ENCODE measurements at regions not wholly inside any gene's neighbourhood (a gene's known extent, or its start where the extent isn't known, plus 50 kb on each side); places are given as distances from the start of the nearest gene placed in this dataset.

DNA sequence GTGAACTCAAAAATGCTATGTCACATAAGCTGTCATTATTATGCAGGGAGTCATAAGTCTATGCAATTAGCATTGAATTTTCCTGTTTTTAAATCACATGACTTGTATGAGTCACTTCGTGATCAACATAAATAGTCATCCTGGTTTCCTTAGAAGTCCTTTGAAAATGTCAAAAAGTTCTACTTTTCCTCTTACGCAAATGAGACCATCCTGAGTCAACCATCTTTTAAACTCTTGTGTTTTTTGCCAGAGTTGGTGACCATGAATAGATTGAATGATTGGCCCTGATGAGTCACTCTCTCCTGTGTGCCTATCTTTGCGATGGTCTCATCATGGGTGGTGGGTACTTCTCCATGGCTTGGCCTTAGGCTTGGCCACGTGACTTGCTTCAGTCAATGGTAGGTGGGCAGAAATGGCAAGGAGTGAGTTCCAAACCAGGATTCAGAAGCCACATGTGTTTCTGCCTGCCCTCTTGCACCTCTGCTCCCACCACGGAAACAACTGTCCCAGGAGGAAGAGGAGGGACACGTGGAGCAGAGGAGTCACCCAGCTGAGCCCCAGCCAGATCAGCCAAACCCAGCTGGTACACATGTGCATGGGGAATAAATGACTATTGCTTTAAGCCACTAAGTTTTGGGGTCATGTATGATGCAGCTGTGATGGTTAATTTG lies 123.5 kb upstream of the CACNA1A start:
- TF ChIP-seq, protein P1, sequence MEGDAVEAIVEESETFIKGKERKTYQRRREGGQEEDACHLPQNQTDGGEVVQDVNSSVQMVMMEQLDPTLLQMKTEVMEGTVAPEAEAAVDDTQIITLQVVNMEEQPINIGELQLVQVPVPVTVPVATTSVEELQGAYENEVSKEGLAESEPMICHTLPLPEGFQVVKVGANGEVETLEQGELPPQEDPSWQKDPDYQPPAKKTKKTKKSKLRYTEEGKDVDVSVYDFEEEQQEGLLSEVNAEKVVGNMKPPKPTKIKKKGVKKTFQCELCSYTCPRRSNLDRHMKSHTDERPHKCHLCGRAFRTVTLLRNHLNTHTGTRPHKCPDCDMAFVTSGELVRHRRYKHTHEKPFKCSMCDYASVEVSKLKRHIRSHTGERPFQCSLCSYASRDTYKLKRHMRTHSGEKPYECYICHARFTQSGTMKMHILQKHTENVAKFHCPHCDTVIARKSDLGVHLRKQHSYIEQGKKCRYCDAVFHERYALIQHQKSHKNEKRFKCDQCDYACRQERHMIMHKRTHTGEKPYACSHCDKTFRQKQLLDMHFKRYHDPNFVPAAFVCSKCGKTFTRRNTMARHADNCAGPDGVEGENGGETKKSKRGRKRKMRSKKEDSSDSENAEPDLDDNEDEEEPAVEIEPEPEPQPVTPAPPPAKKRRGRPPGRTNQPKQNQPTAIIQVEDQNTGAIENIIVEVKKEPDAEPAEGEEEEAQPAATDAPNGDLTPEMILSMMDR (conservative IDR thresholded peaks at IDR 0.05): no peak
- no peak overlapping the region for H3K27ac ChIP-seq

DNA sequence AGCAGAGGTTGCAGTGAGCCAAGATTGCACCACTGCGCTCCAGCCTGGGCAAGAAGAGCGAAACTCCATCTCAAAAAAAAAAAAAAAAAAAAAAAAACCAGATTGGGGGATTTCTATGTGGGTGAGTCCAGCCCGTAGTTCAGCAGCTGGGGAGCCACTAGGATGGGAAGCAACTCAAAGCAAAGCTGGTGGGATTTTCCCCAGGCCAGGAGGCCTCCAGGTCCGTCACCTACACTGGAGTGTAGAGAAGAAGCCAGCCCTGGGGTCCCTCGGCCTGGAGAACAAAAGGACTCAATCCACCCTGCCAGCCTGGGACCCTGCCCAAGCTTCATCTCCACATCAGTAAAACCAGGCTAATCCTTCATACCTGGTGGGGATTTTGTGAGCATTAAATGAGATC lies 121.3 kb upstream of the CACNA1A start:
- TF ChIP-seq, protein P1 (conservative IDR thresholded peaks at IDR 0.05): no peak
- H3K27ac ChIP-seq: no peak overlapping the region

DNA sequence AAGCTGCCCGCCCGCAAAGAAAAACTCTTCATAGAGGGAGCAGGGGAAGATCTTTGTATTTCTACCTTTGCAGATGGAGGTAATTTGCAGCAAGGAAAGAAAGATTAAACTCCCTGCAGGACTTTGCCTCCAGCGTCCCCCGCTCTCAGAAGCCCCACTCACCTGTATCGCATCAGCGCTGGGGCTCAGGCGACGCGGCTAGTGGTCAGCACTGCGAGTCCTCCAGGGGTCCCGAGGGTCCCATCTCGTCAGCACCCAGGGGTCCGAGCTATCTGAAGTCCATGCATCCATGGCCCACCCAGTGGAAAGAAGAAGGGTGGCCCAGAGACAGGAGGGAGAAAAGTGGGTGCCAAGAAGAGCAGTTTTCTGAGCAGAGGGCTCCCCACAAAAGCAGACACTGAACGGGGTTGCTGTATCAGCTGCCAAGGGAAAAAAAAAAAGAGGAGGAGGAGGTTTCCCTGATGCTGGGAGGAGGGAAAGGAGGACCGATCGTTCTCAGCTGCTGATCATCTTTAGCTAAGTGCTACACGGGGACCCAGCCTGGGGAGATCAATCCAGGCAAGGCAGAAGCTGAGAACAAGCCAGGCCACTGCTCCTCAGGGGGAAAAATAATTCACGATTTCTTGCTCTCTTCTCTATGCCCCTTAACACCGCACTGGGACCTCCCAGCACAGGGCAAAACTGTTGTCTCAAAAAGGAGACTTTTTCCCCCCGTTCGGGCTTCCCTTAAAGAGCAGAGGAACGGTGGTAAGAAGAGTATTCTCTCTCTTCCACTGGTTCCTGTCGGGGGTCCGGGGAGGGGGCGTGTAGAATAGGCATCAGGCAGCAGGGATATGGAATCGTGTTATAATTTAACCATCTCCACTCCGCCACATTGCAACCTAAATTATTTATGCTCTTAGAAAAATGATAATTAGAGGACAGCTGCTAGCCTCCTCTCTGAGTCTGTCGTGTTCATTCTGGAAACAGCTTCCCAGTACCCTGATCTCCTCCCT lies 117.7 kb upstream of the CACNA1A start:
- TF ChIP-seq, protein P1 (conservative IDR thresholded peaks at IDR 0.05): no peak
- no peak overlapping the region for H3K27ac ChIP-seq

DNA sequence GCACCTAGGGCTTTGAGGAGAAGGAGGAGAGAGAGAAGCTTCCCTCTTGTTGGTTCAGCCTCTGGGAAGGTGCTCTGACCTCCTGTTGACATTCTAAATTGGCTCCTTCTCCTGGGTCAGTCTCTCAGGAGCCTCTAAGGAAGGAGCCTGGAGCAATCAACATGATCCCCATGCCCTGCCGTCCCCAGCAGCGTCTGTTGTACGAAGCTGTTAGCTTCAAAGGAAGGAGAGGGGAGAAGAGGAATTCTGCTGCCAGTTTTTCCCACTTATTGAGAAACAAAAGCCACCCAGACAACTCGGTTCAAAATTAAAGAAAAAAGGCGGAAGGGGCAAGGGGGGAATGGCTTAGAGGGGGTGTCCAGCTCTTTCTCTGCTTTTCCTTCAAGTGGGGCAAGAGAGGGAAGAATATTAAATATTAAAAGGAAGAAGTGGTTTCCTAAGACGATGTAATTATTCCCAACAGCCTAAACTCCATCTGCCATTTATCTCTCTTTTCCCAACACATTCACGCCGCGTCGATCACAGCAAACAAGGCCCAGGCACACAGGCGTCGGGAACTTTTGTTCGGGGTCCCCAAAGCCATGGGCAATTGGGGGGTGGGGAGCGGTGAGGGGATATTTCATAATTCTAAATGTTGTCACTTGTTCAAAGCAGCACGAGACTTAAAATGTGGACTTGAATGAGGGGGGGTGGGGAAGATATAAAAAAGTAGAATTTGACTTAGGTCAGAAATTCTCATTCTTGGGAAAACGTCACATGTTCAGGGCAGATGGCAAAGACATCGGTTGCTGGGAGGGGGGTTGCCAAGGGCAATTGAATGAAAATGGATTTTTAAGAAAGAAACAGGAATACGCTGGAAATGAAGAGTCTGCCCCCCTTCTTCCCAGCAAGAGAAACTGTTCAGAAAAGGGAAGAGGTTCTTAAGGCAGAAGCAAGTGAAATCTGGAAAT lies 116.8 kb upstream of the CACNA1A start:
- TF ChIP-seq, protein P1 (conservative IDR thresholded peaks at IDR 0.05): no peak
- H3K27ac ChIP-seq: no peak overlapping the region

DNA sequence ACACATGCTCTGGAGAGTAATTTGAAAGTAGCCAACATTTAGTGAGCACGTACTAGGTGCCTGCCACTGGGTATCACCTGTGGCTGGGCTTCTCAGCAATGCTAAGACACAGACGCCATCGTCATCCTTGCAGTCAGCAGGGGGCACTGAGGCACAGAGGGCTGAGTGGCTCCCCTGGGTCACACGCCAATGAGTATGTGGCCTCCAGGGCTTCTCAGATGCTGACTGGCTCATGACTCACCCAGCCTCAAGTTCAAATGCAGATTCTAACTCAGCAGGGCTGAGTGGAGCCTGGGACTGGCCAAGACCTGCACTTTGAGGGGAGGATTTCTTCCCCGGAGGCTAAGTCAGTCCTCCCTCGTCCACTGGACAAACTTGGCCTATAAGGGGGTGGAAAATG lies 115.1 kb upstream of the CACNA1A start:
- H3K27ac ChIP-seq: no peak overlapping the region
- TF ChIP-seq, protein P1 (conservative IDR thresholded peaks at IDR 0.05): no peak

DNA sequence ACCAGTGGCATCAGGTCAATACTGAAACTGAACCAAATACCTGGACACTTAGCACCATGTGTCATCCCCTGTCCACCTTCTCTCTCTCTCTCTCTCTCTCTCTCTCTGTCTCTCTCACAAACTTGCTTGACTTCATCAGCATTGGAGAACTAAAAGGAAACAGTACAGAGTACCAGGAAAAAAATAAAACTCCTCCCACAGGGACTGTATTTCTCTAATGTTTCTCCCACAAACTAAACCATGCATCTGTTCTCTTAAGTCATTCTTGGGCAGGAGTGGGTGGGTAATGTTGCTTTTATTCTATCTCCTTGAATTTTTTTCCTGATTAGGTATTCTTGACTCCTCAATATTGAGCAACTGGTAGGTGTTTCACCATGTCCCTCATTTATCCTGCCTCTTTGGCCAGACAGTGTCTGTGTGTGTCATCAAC lies 112.9 kb upstream of the CACNA1A start:
- no peak overlapping the region for H3K27ac ChIP-seq

More for the DNA sequence above, 112.9 kb upstream of the CACNA1A start:
- TF ChIP-seq, protein P1 (conservative IDR thresholded peaks at IDR 0.05): no peak
